ENCODE measurements at regions not wholly inside any gene's neighbourhood (a gene's known extent, or its start where the extent isn't known, plus 50 kb on each side); places are given as distances from the start of the nearest gene placed in this dataset.

GRCh38 chr16:54506741-54507500 lies 220.3 kb upstream of the IRX3 start:
- no peak overlapping the region for H3K4me3 ChIP-seq
- no peak overlapping the region for H3K9ac ChIP-seq (ENCODE audit: insufficient read depth in 1 of 2, low read length in 2 of 2)

GRCh38 chr16:54506214-54506580 lies 219.6 kb upstream of the IRX3 start:
- H3K9me3 ChIP-seq (ENCODE audit: control insufficient read depth in 4 of 4, insufficient read depth in 3 of 4, low read length in 3 of 4) = no peaks in the 10 kb centered on the region
- no peak overlapping the region for H3K9ac ChIP-seq (ENCODE audit: insufficient read depth in 1 of 2, low read length in 2 of 2)
- DNase-seq (peak; percentile 30 to 78 (median 71)), ATAC-seq (ENCODE audit: insufficient read depth, low FRiP score) (no peak)
- H3K4me1 ChIP-seq (ENCODE audit: control insufficient read depth in 5 of 5, insufficient read depth in 5 of 5, low read length in 5 of 5) = peaks cover 3 to 87% (median 39%) of the 10 kb centered on the region in 5 donors
- no peaks in the 10 kb centered on the region for H3K36me3 ChIP-seq (ENCODE audit: control insufficient read depth in 4 of 4, insufficient read depth in 4 of 4, low read length in 4 of 4)
- WGBS, 2 donors = 69 to 78% methylated on average over 8 of the region's 8 CpGs
- no peak overlapping the region for H3K4me3 ChIP-seq
- TF ChIP-seq CTCF (IDR thresholded peaks at IDR 0.05; ENCODE audit: control extremely low read depth, extremely low read depth) = no peak
- peak overlapping the region in 1 of 2 donors; percentile 26 for H3K27ac ChIP-seq (ENCODE audit: low read depth in 1 of 2, low read length in 1 of 2)
- no peaks in the 10 kb centered on the region for H3K27me3 ChIP-seq (ENCODE audit: control insufficient read depth in 3 of 3, insufficient read depth in 3 of 3, low read length in 2 of 3)

More at GRCh38 chr16:54506741-54507500, 220.3 kb upstream of the IRX3 start:
- H3K9me3 ChIP-seq (ENCODE audit: control insufficient read depth in 4 of 4, insufficient read depth in 3 of 4, low read length in 3 of 4) = no peaks in the 10 kb centered on the region
- ATAC-seq (ENCODE audit: insufficient read depth, low FRiP score) = no peak
- 44 to 54% methylated on average over 11 of the region's 11 CpGs for WGBS, 2 donors
- H3K36me3 ChIP-seq (ENCODE audit: control insufficient read depth in 4 of 4, insufficient read depth in 4 of 4, low read length in 4 of 4) = no peaks in the 10 kb centered on the region
- peaks cover 3 to 90% (median 39%) of the 10 kb centered on the region in 5 donors for H3K4me1 ChIP-seq (ENCODE audit: control insufficient read depth in 5 of 5, insufficient read depth in 5 of 5, low read length in 5 of 5)
- peak; percentile 77 to 91 (median 89) for DNase-seq
- TF ChIP-seq CTCF (IDR thresholded peaks at IDR 0.05; ENCODE audit: control extremely low read depth, extremely low read depth) = no peak
- no peaks in the 10 kb centered on the region for H3K27me3 ChIP-seq (ENCODE audit: control insufficient read depth in 3 of 3, insufficient read depth in 3 of 3, low read length in 2 of 3)
- peak overlapping the region in 1 of 2 donors; percentile 26 for H3K27ac ChIP-seq (ENCODE audit: low read depth in 1 of 2, low read length in 1 of 2)

GRCh38 chr16:54505549-54506213 lies 219.1 kb upstream of the IRX3 start:
- DNase-seq = peak; percentile 78 to 97 (median 96)

More at GRCh38 chr16:54505549-54506213, 219.1 kb upstream of the IRX3 start:
- Histone ChIP-seq H3K9ac (ENCODE audit: insufficient read depth in 1 of 2, low read length in 2 of 2) (no peak overlapping the region), H3K36me3 (ENCODE audit: control insufficient read depth in 4 of 4, insufficient read depth in 4 of 4, low read length in 4 of 4) (no peaks in the 10 kb centered on the region), H3K27ac (ENCODE audit: low read depth in 1 of 2, low read length in 1 of 2) (no peak overlapping the region), H3K4me1 (ENCODE audit: control insufficient read depth in 5 of 5, insufficient read depth in 5 of 5, low read length in 5 of 5) (peaks cover 3 to 82% (median 39%) of the 10 kb centered on the region in 5 donors), H3K9me3 (ENCODE audit: control insufficient read depth in 4 of 4, insufficient read depth in 3 of 4, low read length in 3 of 4) (no peaks in the 10 kb centered on the region), H3K4me3 (no peak overlapping the region), H3K27me3 (ENCODE audit: control insufficient read depth in 3 of 3, insufficient read depth in 3 of 3, low read length in 2 of 3) (no peaks in the 10 kb centered on the region)
- ATAC-seq (ENCODE audit: insufficient read depth, low FRiP score) = no peak
- no peak for TF ChIP-seq CTCF (IDR thresholded peaks at IDR 0.05; ENCODE audit: control extremely low read depth, extremely low read depth)
- WGBS, 2 donors = 39 to 63% methylated on average over 10 of the region's 10 CpGs
